GM18508 (cell line): ENCODE measurements at regions not wholly inside any gene's neighbourhood (a gene's known extent, or its start where the extent isn't known, plus 50 kb on each side); places are given as distances from the start of the nearest gene placed in this dataset.

ENCODE experiments used
- ATAC-seq: cut with Tn5 transposase; IDR thresholded peaks from one replicate; pipeline ENCODE4 v1.9.1; 2021; ENCODE audit warnings: moderate number of reproducible peaks; ENCODE audit not compliant: insufficient read depth, unreplicated experiment

DNA sequence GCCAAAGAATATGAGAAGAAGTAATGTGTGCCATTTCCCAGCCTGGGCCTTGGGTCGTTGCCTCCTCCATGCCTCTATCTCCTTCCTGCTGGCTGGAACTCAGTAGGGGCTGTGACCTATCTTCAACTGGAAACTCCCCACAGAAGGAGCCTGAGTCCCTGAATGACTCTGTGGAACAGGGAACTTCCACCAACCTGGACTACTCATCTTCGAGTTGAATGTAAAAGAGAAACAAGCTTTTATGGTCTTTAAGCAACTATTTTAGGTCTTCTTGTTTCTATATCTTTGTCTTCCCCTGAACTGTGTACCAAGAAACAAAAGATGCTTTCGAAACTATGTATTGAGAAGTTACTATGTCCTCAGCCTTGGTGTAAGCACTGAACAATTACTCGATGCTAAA, 355.3 kb upstream of the NR2F2 start:
- peak; percentile 55 for ATAC-seq

- no peak for ATAC-seq
Observed at GRCh38 chr15:95979286-95979685, 351.2 kb upstream of the NR2F2 start.

DNA sequence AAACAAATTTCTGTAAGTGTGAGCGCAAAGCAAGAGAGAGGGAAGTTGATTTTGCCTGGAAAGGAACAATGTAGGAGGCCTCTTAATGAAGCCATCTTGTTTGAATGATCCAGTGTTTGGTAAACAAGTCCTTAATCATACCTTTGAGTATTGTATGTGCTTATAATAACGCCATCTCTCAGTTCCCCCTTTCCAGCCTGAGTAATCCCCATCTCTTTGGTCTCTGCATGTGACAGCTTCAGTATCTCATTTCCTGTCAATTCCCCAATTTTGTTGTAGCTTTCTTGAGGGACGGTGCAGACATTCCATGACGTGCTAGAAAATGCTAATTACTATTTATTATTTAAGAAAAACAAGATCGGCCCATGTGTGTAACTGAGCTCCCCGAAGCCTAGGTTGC, 349.3 kb upstream of the NR2F2 start:
- no peak for ATAC-seq

DNA sequence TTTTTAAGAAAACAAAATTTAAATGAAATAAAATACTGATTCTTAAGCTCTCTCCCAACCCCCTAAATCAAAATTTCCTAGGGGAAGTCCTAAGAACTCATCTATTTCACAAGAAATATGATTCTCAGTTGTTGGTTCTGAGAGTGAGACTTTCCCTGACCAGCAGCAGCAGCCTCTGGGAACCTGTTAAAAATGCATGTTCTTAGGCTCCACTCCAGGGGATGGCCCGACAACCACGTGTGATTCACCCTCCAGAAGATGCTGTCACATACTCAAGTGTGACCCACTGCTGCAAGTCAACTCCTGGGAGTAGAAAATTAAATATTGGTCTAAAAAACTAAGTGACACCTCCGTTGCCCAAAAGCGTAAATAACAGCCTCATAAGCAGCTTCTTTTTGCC, 343.2 kb upstream of the NR2F2 start:
- no peak for ATAC-seq

DNA sequence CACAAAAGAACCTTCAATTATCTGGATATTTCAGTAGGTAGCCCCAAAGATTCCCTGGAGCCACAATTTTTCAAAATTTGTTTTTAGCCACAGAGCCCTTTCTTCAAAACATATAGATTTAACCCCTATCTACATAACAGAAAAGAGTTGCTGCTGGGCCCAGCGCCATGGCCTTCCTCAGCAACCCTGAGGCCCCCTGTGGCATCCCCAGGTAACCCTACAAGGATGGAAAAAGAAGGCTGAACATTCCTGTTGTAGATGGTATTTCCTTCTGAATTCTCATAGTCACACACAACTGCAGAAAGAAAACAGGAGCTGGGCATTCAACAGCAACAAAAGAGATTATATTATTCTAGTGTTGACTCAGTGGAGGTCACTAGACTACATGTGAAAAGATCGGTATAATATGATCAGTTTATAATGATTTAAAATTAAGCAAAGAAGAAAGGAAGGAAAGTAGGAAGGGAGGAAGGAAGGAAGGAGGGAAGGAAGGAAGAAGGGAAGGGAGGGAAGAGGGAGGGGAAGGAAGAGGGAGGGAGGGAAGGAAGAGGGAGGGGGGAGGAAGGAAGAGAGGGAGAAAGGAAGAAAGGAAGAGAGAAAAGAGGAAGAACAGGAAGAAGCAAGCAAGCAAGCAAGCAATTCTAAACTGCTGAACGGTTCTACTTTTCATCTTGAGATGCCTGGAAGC, 342.5 kb upstream of the NR2F2 start:
- no peak for ATAC-seq

DNA sequence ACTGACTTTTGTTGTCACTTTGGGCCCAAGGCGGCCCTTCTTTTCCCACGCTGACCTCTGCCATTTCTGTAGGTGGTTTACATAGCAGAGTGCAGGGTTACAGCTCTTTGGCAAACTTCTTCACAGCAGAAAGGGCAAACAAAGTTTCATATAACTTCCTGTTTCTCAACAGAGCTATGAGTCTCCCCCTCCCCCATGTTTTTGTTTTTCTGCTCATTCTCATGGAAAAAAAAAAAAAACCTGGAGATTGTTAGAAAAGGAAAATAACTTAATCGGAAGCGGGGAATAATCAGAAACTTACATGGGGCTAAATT, 342.0 kb upstream of the NR2F2 start:
- no peak for ATAC-seq

DNA sequence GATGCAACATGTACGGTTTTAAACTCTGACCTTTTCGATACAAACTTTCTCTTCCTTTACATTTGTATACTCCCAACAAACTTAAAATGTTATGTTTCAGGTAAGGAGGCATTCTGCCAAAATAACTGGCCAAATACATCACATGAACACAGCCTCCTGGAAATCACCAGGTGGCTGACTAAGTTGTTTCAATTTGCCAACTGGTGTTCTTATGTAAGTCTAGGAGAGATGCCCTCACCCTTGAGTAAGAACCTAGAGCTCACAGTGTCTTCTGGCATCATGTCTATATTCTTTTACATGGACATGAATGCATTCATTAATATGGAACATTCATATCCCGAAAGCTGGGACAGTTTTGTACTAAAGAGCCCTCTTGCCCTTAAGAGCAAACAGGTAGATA, 341.1 kb upstream of the NR2F2 start:
- ATAC-seq = no peak

- ATAC-seq = no peak
Observed at GRCh38 chr15:95990833-95991232, 339.7 kb upstream of the NR2F2 start.

DNA sequence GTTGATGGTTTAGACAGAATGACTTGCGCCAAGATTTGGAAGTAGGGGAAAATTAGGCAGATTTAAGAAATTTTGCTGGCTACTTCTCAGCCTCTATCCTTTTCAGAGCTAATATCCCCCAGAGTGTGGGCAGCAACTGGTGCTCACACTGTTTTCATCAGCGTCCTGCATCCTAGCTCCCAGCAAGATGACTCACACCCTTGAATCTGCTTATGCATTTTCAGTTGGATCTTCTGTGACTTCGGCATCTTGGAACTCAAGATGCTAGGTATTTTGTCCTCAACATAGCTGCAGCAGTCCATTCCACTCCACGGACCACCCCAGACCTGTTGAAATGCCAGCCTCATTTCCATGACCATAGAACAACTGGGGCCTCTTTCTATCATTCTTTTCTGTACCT, 336.1 kb upstream of the NR2F2 start:
- ATAC-seq = no peak

GRCh38 chr15:95995375-95996168, 334.9 kb upstream of the NR2F2 start:
- ATAC-seq = no peak

DNA sequence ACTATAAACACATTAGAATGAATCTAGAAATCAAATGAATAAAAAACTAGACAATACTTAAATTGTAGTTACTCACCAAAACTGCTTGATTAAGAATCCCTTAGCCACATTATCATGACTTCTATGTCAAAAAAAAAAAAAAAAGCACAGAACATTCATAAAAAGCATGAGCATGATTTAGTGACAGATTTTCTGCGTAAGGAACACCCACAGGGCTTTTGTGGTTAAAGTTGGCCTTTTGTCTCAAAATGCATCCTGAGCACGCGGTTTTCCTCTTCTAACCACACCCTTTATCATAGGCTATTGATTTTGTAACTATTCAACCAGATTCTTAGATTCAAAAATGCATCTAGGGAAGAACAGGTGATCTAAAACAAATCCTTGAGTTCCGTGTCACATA, 334.0 kb upstream of the NR2F2 start:
- peak; percentile 52 for ATAC-seq

DNA sequence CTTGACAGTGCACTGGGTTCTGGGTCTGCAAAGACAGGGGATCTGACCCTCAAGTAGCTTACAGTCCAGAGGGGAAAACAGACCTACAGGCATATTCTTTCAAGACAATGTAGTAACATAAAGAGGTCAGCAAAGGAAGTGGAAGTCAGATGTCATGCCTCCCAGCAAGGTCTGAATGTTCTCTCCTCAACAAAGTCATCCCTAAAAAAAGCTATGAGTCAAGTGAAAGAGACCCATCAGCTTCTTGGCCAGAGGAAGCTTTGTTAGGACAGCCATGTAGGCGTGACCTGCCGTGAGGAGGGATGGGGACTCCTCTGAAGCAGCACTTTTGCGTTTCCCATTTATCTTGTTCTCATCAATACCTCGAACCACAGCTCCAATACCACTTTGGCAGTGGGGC, 331.6 kb upstream of the NR2F2 start:
- no peak for ATAC-seq

DNA sequence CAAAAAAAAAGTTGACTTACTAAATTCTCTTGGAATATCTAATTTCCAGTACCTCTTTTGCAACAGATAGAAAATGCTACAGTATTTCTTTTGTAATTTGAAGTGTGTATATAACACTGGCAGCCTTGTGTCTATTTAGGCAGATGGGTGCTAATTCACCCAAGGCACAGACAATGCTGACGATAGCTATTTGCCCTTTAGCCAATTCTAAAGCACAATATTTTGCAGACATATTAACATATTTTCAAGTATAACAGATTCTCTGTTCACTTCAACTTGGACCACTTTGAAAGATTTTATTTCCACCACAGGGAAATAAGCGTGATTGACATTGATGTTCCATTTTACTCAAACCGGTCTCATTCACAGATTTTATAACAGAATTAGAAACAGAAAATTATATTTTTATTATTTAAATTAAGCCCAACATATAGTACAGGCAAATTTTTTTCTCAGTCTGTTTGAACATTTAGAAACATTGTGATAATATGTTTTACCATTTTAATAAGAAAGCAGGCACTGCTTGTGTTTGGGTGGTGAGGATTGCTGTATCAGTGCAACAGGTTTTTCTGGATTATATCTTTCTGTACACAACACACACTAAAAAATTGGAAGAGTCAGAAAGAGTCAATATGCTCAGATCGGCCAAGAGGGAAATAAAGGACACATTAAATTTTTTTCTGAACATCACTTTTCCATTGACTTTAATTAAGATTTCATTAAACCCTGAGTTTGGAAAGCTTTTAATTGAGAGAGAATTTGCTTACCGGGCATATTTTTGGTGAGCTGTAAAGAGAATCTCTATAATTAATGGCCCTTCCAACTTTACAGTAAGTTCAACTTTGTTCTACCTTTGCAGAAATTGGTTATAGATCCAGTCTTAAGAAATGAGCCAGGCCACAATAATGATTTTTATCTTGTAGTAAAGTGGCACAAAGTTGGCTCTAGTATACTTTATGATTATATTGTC, 327.3 kb upstream of the NR2F2 start:
- no peak for ATAC-seq

DNA sequence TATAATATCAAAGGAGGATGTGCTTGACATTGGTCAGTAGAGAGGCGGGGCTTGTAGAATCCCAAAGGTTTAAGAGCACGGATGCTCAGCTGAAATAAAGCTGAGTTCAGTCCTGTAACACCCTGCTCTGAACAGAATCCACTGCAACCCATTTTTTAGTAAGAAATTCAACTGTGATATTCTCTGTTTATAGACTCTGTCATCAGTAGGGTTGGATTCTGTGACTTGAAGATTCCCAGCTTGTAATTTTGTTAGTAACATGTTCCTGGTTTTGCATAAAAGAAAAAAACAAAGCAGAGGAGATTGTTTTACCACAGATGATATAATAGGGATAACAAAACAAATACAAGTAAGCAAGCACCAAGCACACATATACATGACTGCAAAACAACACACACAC, 324.6 kb upstream of the NR2F2 start:
- no peak for ATAC-seq

GRCh38 chr15:96011136-96011535, 319.4 kb upstream of the NR2F2 start:
- ATAC-seq = no peak

GRCh38 chr15:96014939-96015338, 315.6 kb upstream of the NR2F2 start:
- no peak for ATAC-seq

DNA sequence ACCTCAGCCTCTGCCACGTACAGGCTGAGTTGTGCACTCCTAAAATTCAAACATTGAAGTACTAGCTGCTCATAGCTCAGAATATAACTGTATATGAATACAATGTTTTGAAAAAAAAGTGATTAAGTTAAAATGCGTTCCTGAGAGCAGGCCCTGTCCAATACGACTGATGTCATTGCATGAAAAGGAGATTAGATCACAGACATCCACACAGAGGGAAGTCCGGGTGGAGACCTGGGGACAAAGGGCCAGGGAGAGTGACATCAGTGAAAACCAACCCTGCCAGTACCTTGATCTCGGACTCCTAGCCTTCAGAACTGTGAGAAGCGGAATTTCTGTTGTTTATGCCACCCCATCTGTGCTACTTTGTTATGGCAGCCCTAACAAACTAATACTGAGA, 311.4 kb upstream of the NR2F2 start:
- no peak for ATAC-seq

DNA sequence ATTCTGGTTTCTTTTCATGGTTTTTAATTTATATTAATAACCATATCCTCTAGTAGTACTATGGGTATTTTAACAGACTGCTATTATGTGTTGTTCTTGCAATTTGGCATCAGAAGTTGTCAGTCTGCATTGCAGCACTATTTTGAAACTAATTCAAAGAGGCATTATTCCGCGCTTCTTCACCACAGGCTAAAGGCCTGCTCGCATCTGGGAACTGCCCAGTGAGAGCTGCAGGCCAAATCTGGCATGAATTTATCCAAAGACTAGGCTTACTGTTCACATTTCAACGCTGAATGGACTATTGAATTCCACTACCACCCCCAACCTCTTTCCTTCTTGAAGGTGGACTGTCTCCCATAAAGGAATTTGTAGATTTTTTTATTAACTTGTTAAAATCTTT, 310.4 kb upstream of the NR2F2 start:
- no peak for ATAC-seq

DNA sequence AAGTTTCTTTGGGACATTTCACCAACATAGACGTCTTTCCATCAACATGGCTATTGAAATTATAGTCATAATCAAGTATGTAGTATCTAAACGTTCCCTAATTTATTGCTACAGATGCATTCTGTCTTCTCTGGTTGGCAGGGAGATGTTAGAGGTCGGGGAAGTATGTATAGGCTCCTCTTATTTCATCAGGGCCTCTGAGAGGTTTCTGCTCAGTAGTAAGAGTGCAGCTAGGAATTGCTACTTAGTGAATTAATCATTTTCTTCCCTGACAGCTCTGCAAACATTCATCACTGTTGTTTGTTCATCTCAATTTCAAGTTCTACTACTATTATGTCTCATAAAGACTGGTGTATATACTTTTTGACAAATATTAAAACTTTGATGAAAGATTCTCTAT, 309.7 kb upstream of the NR2F2 start:
- ATAC-seq = no peak

- ATAC-seq = no peak
Observed at GRCh38 chr15:96023081-96023480, 307.4 kb upstream of the NR2F2 start.

GRCh38 chr15:96027501-96027900, 303.0 kb upstream of the NR2F2 start:
- no peak for ATAC-seq
